NCI-H2107 (cell line): ENCODE measurements at regions not wholly inside any gene's neighbourhood (a gene's known extent, or its start where the extent isn't known, plus 50 kb on each side); places are given as distances from the start of the nearest gene placed in this dataset.
"Not testable (repeated sequence)": the region's sequence is repeated elsewhere in the genome, so short reads cannot be mapped to it uniquely, and the experiment has no call there.

Experiments
- DNase-seq: peaks from one replicate; lab custom pipeline; 2025; lab: John Stamatoyannopoulos, UW

DNA sequence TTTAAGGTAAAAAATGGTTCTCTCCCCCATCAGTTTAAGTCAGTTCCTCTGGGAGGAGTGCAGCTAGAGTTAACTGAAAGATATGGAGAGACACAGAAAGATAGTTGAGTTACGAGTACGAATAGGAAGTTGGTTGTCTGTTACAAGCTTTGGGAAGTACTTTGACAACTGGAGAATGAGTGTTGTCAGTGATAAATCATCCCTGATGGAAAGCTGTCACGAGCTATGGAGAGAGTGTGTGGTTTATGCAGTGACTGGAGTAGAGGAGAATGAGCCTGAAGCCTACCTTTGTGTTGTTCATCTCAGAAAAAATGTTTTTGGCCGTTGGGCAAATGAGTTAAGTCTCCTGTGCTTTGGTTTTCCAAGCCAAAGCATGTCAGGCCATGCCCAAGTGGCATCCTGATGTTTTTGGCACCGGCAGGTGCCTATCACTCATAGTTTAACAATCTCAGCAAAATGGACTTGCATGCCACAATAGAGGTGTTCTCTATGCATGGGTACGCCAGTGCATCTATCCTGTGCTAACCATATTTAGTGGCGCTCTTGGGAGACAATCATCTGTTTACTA is 350.2 kb downstream of the IRS2 start:
- DNase-seq: no peak

GRCh38 chr13:109431217-109431616 is 355.2 kb downstream of the IRS2 start:
- no peak for DNase-seq

DNA sequence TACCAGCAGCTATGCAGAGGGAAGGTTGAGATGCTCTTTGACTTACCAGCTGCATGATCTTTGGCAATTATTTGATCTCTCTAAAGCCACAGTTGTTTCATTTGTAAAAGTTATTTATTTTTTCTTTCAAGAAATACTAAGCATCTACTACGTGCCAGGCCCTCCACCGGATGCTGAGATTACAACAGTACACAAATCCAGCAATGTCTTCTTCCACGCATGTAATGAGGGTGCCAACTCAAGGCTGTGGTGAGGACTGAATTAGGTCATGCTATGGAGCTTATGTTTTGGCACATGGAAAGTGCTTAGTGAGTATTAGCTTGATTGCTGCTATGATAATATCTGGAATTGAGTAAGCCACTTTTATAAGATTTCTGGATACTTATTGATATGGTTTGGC is 358.2 kb downstream of the IRS2 start:
- no peak for DNase-seq

DNA sequence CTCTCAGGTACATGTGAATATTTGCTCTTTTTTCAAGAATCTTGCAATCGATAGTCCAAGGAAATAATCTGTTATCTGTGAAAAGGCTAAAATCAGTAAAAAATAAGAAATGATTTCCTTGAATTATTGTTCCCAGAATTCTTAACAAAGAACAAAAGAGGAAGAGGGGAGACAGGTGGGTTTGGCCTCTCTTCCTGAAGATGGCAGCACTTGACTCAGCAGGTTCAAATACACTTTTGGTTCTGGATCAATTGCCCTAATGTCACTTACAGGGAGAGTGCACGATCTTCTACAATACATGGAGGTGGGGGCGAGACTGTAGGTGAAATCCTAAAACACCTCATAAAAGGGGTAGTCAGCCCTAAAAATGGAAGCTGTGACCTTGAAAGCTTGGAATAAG is 358.7 kb downstream of the IRS2 start:
- no peak for DNase-seq

DNA sequence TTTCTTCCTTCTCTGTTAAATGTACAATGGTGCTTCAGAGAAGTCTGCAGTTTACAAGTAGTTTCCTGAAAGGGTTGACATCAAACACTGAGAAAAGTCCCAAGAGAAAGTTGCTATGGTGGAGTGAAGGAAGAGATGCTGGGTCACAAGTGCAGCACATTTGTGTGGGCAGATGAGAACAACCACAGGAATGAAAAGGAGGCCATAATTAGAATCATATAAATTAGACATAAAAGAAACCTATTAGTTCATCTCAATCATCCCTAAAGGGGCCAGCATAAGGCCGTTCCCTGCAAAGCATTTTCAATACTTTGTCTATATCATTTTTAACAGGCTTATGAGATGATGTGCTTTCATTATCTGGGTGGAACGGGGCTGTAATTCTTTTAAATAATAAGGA is 359.2 kb downstream of the IRS2 start:
- no peak for DNase-seq

- DNase-seq: no peak
Measured at GRCh38 chr13:109426690-109426990, 359.7 kb downstream of the IRS2 start.

- no peak for DNase-seq
Measured at GRCh38 chr13:109425821-109426689, 360.3 kb downstream of the IRS2 start.

- DNase-seq: no peak
Measured at GRCh38 chr13:109422161-109422560, 364.2 kb downstream of the IRS2 start.

DNA sequence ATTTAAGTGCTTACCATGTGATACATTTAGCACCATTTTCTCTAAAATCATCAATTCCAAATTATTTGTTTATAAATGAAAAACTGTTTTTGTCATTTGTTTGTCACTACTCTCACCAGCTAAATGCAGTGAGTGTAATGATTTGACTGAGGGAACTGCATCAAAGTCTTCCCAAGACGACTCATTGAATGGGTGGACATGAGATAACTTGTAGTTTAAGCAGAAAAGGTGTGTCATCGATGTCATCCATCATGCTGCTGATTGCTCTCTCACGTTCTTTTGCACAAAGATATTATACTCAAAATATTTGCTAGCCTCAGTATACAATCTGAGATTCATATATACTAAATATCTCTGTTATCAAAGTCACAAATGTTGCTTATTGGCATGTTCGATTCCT is 366.5 kb downstream of the IRS2 start:
- DNase-seq: no peak

GRCh38 chr13:109418111-109418510 is 368.3 kb downstream of the IRS2 start:
- DNase-seq: no peak

DNA sequence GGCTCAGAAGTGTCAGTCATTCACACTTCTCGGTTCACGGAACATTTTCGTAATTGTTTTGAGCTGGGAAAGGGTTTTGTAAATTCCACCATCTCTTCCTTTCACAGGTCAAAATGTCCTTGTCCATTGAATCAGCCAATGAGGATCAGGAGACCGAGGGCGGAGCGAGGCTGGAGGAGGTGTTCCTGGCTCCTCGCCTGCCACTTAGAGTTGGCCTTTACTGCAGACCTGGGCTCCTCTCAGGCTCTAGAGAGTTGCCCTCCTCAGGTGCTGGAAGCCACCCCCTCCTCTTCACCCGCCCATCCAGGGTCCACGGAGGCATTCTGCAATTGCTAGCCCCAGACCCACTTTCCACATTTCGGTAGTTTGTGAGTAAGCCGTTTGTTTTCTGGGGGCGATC is 370.4 kb downstream of the IRS2 start:
- no peak for DNase-seq

DNA sequence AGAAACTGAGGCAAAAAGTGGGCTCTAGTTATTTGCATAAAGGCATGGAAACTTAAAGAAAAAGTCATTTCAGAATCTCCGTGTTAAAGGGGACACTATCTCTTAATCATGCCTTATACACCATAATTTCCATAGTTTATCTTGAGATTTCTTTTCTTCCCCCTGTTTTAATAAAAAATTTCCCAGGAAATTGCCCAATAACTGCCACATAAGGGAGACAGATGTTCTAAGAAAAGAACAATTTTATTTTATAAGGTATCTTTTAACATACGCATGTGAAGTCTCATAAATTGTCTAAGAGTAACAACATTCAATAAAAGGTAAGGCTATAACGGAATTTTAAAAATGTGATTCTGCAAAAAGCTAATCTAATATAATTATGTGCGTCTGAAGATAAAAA is 371.3 kb downstream of the IRS2 start:
- no peak for DNase-seq

- DNase-seq: peak; percentile 11
Measured at GRCh38 chr13:109412283-109412901, 374.0 kb downstream of the IRS2 start.

DNA sequence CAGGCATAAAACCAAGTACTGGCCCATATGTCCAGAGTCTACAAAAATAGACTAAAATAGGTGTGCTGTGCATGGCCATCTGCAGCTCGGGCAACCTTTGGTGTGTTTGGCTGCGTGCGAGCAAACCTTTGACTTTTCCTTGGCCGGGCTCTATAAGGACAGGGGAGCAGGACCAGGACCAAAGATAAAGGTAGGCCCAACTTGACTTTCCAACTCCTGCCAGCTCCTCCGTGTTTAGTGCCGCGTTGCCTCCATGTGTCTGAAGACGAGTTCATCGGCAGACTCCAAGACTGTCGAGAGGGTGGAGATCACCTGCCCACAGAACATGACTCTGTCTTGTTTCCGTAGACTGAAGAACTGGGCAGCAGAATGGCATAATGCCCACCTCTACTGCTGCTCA is 375.5 kb downstream of the IRS2 start:
- no peak for DNase-seq

DNA sequence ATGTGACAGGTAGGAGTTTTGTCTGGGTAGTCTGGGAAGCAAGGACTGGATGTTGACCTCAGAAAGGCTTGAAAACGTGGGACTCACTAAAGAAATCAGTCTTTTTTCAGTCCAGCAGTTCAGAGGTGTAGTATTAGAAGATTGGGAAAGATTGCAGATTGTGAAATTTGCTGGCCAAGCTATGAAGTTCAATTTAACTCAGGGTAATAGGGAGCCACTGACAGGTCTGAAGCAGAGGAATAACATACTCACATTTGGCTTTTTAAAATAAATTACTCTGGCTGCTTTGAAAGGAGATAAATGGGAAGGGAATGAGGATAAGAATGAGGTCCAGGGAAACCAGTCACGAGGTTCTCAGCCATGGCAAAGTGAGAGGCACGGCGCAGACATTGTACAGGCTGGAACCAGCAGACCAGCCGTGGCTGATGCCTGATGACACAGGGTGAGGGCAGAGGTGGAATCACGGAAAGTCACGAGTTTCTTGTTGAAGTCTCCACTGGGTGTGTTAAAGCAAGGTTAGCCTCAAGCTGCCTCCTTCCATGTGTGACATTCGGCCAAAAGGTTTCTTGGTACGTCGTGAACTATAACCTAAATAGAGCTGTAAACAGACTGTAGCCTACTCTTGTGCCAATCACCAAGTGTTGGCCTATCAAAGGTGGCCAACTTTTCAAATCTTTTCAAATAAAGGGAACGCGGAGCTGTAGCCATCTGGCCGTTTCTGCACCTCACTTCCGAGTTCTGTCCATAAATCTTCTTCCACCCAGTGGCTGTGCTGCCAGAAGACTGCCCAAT is 377.6 kb downstream of the IRS2 start:
- no peak for DNase-seq

DNA sequence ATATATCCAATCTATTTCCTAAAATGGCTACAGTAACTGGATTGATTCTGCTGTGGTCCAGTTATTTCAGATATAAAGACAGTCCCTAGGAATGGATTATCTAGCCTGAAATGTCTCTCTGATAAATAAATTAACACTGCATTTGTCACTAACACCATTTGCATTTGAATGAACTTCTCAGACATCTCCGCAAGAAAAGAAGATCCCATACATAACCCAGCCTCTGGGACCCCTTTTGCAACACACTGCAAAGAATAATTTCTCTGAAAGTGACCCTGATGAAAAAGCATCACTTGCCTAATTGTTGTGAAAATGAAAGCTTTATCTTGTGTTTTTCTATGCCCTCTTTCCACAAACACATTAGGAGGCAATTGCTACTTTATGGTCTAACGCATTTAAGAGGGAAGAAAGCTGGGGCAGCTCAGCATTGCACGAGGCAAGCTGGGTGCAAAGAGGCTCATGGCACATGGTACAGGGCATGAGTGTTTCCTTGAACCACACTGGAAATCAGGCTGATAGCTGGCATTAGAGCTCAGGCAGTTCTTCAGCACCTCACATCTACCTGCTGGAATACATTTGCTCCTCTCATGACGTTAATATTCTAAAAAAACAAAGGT is 379.9 kb downstream of the IRS2 start:
- DNase-seq: no peak

DNA sequence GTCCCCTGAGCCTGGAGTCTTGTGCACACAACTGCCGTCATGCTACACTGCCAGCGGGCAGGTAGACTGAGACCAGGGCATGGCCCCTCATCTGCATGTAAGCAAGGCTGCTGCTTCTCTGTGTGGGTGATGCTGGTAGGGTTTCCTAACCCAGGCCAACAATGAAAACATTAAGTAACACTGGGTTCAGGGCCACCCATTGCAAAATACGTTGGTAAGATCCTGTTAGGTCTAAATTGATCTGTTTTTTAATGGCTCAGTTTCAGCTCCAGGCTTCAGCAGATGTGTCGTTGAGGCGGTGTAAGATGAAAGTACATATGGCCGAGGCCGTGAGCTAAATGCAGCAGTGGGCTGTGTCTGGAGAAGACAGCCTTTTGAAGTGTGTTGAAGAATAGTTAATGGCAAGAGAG is 383.4 kb downstream of the IRS2 start:
- no peak for DNase-seq

- no peak for DNase-seq
Measured at GRCh38 chr13:109401891-109402290, 384.5 kb downstream of the IRS2 start.

DNA sequence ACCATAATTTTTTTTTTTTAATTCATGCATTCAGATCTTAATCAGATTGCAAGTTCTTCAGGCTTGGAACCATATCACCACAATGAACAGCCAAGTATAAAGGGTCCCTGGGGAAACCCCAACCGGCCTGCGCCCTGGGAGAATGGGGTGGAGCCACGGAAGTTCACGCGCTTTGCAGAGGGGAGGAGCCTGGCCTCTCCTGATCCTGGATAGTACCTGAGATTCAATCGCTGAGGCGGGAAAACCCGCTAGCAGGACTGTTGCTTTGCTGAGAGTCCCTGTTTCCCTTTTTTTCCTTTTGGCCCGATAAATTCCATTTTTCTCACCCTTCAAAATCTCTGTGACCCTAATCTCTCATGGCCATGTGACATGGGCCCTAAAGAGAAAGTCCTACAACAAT is 385.1 kb downstream of the IRS2 start:
- DNase-seq: no peak

DNA sequence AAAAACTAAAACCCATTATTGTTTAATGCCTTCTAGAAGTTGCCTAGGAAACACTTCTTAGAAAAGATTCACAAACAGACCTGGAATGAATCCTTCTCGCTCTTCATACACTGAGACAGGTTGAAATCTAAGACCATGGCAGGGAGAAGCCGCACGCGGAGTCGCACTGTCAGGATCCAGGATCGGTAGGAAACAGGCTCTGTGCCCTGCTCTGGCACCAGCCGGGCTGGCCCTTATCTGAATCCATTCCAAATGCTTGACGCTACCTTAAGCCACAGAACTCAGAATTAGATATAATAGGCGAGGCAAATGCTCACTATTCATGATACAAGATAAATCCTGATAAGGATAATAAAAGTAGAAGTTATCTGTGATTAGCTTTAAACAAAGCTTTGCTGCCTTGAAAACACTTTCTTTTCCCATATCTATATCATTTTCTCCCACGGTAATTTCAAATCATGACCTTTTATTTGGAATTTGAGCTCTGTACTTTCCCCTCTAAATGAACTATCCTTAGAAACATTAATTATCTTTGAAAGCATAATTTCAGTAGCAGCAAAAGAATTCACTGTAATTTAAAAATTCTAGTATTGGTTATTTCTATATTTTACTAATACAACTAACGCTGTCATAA is 385.6 kb downstream of the IRS2 start:
- DNase-seq: no peak

DNA sequence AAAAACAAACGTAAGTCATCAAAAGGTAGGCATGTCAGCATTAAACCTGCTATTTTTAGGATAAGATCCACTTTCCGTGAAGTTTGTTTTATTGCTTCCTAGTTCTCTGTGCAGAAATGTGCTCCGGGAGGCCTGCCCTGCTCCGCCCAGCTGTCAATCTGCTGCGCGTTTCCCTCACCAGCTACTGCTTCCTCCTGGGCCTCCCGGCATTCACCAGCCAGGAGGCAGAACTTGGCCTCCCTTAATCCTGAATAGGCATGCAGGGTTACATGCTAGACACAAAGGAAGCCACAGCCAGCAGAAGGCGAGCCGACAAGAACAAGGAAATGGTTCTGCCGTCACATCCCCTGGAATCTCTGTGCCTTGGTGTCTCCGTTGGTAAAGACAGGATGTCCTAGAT is 386.2 kb downstream of the IRS2 start:
- DNase-seq: no peak

DNA sequence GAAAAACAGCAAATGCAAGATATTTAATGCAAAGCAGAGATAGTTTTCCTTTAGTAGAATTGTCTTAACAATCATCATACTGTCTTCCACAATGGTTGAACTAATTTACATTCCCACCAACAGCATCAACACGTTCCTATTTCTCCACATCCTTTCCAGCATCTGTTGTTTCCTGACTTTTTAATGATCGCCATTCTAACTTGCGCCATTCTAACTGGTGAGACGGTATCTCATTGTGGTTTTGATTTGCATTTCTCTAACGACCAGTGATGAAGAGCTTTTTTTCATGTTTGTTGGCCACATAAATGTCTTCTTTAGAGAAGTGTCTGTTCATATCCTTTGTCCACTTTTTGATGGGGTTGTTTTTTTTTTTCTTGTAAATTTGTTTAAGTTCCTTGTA is 388.3 kb downstream of the IRS2 start:
- DNase-seq: not testable (repeated sequence)
